ENCODE measurements at regions not wholly inside any gene's neighbourhood (a gene's known extent, or its start where the extent isn't known, plus 50 kb on each side); places are given as distances from the start of the nearest gene placed in this dataset.

- DNase-seq = no peak
These were observed 100.7 kb upstream of the FAM9C start for GRCh38 chrX:13144927-13145655.

DNA sequence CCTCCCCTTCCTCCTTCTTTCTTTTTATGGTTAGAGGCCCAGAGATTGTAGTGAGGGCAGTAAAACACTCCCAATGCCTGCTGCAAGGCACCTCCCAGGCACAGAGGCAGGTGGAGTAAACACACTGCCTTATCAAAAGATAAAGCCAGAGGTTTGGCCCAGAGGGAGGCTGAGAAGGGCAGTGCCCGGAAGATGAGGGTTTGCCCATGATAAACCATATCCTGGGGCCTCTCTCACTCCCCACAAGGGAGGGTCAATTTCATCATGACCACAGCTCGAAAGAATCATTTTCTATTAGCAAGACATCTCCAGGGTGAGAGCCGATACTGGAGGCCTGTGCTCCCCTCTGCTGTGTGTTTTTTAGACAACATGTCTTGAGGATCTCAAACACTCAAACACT is 98.5 kb upstream of the FAM9C start:
- DNase-seq = no peak

- no peak for DNase-seq
These were observed 95.6 kb upstream of the FAM9C start for GRCh38 chrX:13140007-13140406.

- DNase-seq = no peak
These were observed 87.1 kb upstream of the FAM9C start for GRCh38 chrX:13131396-13132137.

DNA sequence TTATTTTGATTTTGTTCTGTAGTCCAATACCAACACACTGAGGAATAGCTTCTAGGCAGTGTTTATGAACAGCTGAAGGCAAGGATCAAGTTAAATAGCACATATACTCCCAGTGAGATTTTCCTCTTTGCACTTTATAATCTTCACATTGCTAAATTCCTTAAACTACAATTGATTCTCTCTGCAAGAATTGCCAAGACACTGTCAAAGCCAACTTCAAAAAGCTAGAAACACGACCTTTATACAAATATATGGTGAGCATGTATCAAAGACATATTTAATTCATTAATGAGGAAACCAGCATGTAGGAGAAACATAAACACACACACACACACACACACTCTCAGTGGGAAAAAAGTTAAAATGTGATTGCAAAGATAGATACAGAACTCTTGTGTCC is 86.4 kb upstream of the FAM9C start:
- no peak for DNase-seq

GRCh38 chrX:13128104-13128503 is 83.7 kb upstream of the FAM9C start:
- DNase-seq = no peak

DNA sequence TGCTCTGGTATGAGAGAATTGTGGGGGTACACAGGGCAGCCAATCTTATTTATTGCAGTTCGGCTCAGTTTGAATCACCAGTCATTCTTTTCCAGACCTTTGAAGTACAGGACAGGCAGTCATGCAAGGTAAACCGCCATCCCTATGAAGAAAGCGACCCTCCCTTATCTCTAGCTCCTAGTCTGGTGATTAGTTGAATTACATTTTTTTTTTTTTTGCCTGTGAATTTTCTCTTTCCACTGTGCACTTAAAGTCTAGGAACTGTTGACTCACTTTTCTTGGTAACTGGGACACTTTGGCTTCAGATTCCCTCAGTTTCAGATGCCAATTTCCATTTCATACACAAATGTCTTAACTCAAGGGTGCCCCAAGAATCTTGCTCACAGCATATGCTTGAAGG is 82.4 kb upstream of the FAM9C start:
- DNase-seq = no peak

- no peak for DNase-seq
These were observed 80.8 kb upstream of the FAM9C start for GRCh38 chrX:13125188-13125587.

DNA sequence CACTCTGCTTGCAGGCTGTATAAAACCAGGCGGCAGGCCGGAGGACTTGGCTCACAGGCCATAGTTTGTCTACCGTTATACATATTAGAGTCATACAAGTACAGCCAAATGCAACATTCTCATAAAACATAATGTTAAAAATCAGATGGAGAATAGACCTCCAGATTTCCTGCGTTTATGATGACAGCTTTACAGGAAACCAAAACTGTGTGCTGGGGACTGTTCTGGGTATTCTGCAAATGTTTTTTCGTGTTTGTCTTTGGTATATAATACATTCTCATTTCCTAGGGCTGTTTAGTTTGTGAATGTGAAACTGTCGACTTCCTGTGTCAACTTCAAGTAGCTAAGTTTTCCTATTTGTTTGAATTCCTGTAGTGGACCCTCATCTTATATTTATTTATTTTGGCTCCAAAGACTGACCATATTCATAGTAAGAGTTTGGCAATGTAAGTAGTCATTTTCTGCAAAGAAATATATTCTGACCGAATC is 79.5 kb upstream of the FAM9C start:
- DNase-seq = no peak

GRCh38 chrX:13123247-13123856 is 78.9 kb upstream of the FAM9C start:
- DNase-seq = no peak

- DNase-seq = no peak
These were observed 76.7 kb upstream of the FAM9C start for GRCh38 chrX:13121020-13121555.

GRCh38 chrX:13120017-13120416 is 75.6 kb upstream of the FAM9C start:
- no peak for DNase-seq

GRCh38 chrX:13119386-13119785 is 75.0 kb upstream of the FAM9C start:
- DNase-seq = no peak

DNA sequence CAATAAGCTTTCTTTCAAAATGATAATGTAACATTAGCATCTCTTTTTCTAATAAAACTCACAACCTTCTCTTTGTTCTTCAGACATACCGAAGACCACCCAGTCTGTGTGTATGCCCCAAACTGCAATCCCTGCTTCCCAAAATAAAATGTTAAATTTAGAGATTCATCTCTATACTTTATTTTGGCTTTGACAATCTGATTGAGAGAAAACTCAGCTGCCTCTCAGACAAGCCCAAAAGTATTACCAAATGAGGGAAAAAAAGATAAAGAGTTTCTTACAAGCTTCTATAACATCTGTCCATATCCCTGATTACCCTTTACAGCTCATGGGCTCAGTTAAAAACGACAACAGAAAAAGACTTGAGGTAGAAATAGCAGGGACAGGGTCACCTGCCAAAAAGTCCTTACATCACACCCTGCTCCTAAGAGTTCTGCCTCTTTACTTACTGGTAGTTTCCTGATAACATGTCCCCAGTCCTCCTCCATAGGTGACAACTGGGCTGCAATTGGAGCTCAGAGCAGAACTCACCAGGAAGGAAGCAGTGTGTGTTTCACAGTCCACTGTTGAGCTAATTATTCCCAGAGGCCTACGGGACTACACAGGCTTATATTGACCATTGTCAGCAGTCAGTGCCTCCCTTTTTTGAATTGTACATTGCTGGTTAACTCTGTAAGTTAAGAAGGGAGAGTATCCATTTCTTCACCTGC is 70.9 kb upstream of the FAM9C start:
- no peak for DNase-seq

DNA sequence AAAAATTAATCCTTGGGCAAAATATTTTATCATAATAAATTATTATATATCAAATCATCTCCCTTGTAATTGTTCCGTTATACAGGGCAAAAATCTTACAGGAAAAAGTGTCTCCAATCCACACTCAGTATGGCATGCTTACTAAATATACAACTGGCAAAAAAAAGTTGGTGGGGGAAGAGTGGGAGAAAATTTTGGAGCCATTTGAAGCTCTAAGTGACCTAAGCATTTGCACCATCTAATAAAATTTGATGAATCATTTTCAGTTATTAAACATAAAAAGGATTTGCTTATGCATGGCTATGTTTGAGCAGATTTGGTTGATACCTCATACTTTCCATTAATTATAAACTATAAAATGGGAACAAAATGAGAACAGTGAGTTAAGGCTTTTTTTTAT is 68.1 kb upstream of the FAM9C start:
- no peak for DNase-seq

GRCh38 chrX:13110433-13111324 is 66.3 kb upstream of the FAM9C start:
- DNase-seq = no peak

GRCh38 chrX:13109817-13110216 is 65.4 kb upstream of the FAM9C start:
- DNase-seq = no peak

- no peak for DNase-seq
These were observed 59.5 kb upstream of the FAM9C start for GRCh38 chrX:13103914-13104274.

DNA sequence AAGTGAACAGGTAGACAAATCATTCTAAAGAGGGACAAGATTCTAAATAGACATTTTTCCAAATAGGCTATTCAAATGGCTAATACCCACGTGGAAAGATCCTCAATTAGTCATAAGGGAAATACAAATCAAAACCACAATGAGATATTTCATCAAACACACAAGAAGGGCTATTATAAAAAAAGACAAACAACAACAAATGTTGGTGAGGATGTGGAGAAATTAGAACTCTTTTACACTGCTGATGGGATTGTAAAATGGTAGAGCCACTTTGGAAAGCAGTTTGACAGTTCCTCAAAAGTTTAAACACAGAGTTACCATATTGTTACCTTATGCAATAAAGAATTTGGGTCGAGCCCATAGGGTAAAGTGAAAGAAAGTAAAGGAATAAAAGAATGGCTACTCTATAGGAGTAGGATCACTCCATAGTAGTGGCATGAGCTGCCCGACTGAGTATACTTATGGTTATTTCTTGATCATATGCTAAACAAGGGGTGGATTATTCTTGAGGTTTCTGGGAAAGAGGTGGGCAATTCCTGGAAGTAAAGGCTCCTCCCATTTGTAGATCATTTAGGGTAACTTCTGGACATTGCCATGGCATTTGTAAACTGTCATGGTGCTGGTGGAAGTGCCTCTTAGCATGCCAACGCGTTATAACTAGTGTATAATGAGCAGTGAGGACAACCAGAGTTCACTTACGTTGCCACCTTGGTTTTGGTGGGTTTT is 58.9 kb upstream of the FAM9C start:
- DNase-seq = no peak

- DNase-seq = no peak
These were observed 58.2 kb upstream of the FAM9C start for GRCh38 chrX:13102636-13103035.

GRCh38 chrX:13101441-13102139 is 57.2 kb upstream of the FAM9C start:
- DNase-seq = no peak

Measured in NCI-H774 (cell line).